ENCODE measurements at regions not wholly inside any gene's neighbourhood (a gene's known extent, or its start where the extent isn't known, plus 50 kb on each side); places are given as distances from the start of the nearest gene placed in this dataset.

DNA sequence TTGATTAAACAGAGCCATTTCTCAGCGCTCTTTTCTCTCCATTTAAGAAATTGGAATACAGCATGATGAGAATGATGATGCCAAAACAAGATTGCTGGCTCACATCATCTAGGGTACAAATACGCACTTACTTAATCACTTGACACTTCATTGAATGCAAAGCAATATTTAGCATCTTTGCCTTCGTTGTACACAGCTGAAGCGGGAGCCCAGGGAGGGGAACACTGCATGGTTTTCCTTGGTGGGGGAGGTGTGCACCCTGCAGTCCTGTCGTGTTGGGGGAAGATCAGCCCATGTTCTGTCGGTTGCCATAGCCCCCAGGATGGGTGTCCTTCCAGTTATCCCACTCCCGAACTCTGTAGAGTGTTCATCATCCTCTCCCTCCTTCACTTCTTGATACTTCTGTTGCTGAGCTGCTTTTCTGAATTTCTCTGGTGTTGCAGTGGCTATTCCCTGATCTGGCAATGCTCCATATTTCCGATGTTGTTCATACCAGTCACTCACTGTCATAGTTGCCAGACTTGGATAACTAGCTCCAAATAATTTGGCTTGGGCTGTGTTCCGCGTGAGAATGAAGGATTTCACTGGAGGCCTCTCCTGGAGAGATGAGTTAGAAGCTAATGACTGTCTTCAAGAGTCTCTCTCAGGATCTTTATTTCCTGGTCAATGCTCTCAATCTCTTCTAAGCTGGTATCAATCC lies 50.1 kb upstream of the DYNC1LI1 start:
- ChIA-PET POLR2A (no interaction called here), CTCF (interaction anchor here (0.6 kb wide), 1 partner anchor 1142 kb away, joined by 3 read pairs; no protein-coding TSS in a partner anchor)
- no peak overlapping the region for H3K27ac Mint-ChIP-seq
- ATAC-seq = no peak
- Histone ChIP-seq H3K36me3 (ENCODE audit: control insufficient read depth in 2 of 3, insufficient read depth in 3 of 3, low read length in 3 of 3) (no peaks in the 10 kb centered on the region), H3K27ac (ENCODE audit: low read depth, low read length) (no peak overlapping the region), H3K9me3 (ENCODE audit: control insufficient read depth in 2 of 3, low read length in 3 of 3) (no peaks in the 10 kb centered on the region), H3K27me3 (ENCODE audit: control insufficient read depth in 2 of 2, insufficient read depth in 2 of 2, low read length in 2 of 2) (no peaks in the 10 kb centered on the region), H3K4me1 (ENCODE audit: control insufficient read depth in 2 of 2, insufficient read depth in 2 of 2, low read length in 2 of 2) (no peaks in the 10 kb centered on the region), H3K4me3 (ENCODE audit: low read length) (no peak overlapping the region)
- H3K36me3 Mint-ChIP-seq = peaks cover 0 to 4% (median 0%) of the 10 kb centered on the region in 5 donors
- no peak overlapping the region for H3K4me3 Mint-ChIP-seq
- no peak for DNase-seq
- H3K27me3 Mint-ChIP-seq = peaks cover 0 to 24% (median 0%) of the 10 kb centered on the region in 5 donors
- peaks cover 0 to 25% (median 6%) of the 10 kb centered on the region in 11 donors for H3K9me3 Mint-ChIP-seq
- intact Hi-C loops (cut with micrococcal nuclease) = no loop called here
- no peaks in the 10 kb centered on the region for H3K4me1 Mint-ChIP-seq
